Colonic mucosa (tissue), 4 donors: ENCODE measurements at regions not wholly inside any gene's neighbourhood (a gene's known extent, or its start where the extent isn't known, plus 50 kb on each side); places are given as distances from the start of the nearest gene placed in this dataset.

Experiments
- DNase-seq: peaks from one replicate; pipeline ENCODE4 v3.0.0-alpha.2; 2020
- H3K27ac ChIP-seq: fragments of 200-600 bp; one replicate; pipeline ENCODE4 v1.8.0; 2021
- H3K27me3 ChIP-seq: fragments of 200-600 bp; one replicate; pipeline ENCODE4 v1.8.0; 2021
- H3K36me3 ChIP-seq: fragments of 200-600 bp; one replicate; pipeline ENCODE4 v1.8.0; 2021
- H3K4me1 ChIP-seq: fragments of 200-600 bp; one replicate; pipeline ENCODE4 v1.8.0; 2021; ENCODE audit warnings: mild to moderate bottlenecking
- H3K4me3 ChIP-seq: fragments of 200-600 bp; one replicate; pipeline ENCODE4 v1.8.0; 2021
- H3K9ac ChIP-seq, 2 donors: one replicate each; pipeline ENCODE4 v1.7.0; 2013; ENCODE audit warnings: control low read depth in 2 of 2, low read depth in 2 of 2, low read length in 2 of 2
- H3K9me3 ChIP-seq: fragments of 200-600 bp; one replicate; pipeline ENCODE4 v1.8.0; 2021
- intact Hi-C: fragments of 100-400 bp; cut with DNase I; formaldehyde crosslinking; loops from one replicate; pipeline ENCODE4 v1.14.1; 2022
- TF ChIP-seq, protein P1 (sequence below): fragments of 200-600 bp; IDR thresholded peaks from one replicate; pipeline ENCODE4 v1.8.0; 2022; ENCODE audit warnings: antibody characterized with exemption, mild to moderate bottlenecking
- donor health status: healthy.
- donor health status: DM: no; HTN: no; CAD: no.
- donor health status: DM: no; HTN: no; CAD: no.

DNA sequence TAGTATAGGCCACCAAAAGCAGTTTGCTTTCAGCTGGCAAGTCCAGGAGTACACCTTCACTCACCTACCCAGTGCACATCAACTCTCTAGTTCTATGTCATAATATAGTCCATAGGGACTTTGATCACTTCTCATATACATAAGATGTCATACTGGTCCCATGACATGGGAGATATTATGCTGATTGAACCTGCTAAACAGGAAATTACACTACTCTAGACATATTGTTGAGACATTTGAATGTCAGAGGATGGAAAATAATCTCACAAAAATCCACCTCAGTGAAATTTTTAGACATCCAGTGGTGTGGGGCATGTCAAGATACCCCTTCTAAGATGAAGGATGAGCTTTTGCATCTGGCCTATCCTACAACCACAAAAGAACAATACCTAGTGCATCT lies 322.5 kb downstream of the EN1 start:
- Histone ChIP-seq H3K27ac (no peak overlapping the region), H3K36me3 (no peaks in the 10 kb centered on the region), H3K27me3 (no peaks in the 10 kb centered on the region), H3K9me3 (no peaks in the 10 kb centered on the region), H3K4me1 (no peaks in the 10 kb centered on the region), H3K9ac (no peak overlapping the region), H3K4me3 (no peak overlapping the region)
- DNase-seq = no peak
- intact Hi-C loops = no loop called here
- TF ChIP-seq, protein P1, sequence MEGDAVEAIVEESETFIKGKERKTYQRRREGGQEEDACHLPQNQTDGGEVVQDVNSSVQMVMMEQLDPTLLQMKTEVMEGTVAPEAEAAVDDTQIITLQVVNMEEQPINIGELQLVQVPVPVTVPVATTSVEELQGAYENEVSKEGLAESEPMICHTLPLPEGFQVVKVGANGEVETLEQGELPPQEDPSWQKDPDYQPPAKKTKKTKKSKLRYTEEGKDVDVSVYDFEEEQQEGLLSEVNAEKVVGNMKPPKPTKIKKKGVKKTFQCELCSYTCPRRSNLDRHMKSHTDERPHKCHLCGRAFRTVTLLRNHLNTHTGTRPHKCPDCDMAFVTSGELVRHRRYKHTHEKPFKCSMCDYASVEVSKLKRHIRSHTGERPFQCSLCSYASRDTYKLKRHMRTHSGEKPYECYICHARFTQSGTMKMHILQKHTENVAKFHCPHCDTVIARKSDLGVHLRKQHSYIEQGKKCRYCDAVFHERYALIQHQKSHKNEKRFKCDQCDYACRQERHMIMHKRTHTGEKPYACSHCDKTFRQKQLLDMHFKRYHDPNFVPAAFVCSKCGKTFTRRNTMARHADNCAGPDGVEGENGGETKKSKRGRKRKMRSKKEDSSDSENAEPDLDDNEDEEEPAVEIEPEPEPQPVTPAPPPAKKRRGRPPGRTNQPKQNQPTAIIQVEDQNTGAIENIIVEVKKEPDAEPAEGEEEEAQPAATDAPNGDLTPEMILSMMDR = no peak

DNA sequence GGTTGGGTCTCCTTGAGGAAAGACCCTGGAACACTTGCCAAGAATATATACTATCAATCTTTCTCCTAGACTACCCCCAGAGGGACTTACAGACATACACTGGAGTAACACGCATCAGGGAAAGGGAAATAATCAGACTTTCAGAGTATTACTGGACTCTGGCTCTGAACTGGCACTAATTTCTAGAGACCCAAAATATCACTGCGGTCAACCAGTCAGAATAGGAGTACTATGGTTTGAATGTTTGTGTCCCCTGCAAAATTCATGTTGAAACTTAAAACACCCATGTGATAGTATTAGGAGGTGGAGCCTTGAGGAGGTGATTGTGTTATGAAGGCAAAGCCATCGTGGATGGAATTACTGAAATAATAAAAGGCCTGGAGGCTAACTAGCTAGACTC lies 323.7 kb downstream of the EN1 start:
- Histone ChIP-seq H3K9me3 (no peaks in the 10 kb centered on the region), H3K9ac (no peak overlapping the region), H3K27ac (no peak overlapping the region), H3K27me3 (no peaks in the 10 kb centered on the region), H3K4me3 (no peak overlapping the region), H3K36me3 (no peaks in the 10 kb centered on the region), H3K4me1 (no peaks in the 10 kb centered on the region)
- DNase-seq = no peak
- TF ChIP-seq, protein P1 = no peak
- intact Hi-C loops = no loop called here

DNA sequence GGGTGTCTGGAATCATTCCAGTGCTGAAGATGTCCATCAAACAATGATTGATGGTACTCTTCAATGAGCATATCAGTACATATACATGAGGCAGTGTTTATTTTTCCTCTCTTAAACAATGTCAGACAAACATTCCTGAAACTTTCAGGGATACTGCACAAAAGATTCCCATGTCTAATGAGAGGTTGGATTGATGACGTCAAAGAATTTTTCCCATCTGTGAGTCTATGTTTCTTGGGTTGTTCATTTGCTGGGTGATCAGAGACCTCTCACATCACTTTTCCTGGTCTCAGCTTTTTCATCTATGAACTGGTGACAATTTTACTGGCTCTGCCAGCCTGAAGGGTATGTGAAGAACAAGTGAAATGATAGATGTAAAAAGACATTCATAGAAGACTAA lies 325.5 kb downstream of the EN1 start:
- intact Hi-C loops = no loop called here

DNA sequence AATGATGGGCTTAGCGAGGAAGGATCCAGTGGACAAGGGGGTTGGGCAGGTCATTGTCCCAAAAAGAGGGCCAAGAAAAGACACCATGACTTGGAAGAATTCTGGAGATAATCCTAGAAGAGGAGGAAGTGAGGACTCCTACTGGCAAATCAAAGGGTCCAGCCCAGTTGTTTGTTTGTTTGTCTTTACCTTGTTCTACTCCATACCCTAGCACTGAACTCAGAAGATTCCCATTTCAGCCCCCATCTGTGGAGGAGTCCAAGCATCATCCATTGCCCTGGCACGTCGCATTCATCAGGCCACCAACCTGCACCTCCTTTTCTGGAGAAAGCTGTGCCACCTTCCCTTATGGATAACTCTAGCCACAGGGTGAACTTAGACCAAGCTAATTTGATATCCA lies 326.2 kb downstream of the EN1 start:
- H3K9me3 ChIP-seq = no peaks in the 10 kb centered on the region
- H3K27ac ChIP-seq = no peak overlapping the region
- H3K36me3 ChIP-seq = no peaks in the 10 kb centered on the region
- DNase-seq = no peak
- no peaks in the 10 kb centered on the region for H3K4me1 ChIP-seq
- H3K9ac ChIP-seq = no peak overlapping the region
- H3K27me3 ChIP-seq = no peaks in the 10 kb centered on the region
- intact Hi-C loops = no loop called here
- H3K4me3 ChIP-seq = no peak overlapping the region
- TF ChIP-seq, protein P1 = no peak

More for the DNA sequence above, 325.5 kb downstream of the EN1 start:
- Histone ChIP-seq H3K27me3 (no peaks in the 10 kb centered on the region), H3K4me3 (no peak overlapping the region), H3K9me3 (no peaks in the 10 kb centered on the region), H3K9ac (no peak overlapping the region), H3K27ac (no peak overlapping the region), H3K4me1 (no peaks in the 10 kb centered on the region), H3K36me3 (no peaks in the 10 kb centered on the region)
- DNase-seq = no peak
- TF ChIP-seq, protein P1 = no peak

DNA sequence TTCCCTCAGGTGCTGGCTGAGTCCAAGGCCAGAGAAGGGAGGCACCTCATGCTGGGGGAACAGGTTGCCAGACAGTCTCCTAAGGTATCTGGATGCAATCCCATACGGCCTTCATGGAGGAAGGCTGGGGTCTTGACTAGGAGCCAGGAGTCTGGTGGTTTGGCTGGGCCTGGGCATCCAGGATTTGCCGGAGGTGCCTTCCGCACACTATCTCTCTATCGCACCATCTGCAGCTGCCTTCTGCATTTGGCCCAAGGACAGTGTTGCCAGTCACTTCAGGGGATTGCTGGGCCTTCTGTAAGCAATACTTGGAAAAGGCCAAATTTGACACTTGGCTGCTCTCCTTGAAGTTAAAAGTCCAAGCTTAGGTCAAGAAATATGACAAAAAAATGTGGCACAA lies 327.2 kb downstream of the EN1 start:
- H3K27me3 ChIP-seq = no peaks in the 10 kb centered on the region
- no peak for DNase-seq
- intact Hi-C loops = no loop called here
- H3K4me3 ChIP-seq = no peak overlapping the region
- TF ChIP-seq, protein P1 = no peak
- H3K27ac ChIP-seq = no peak overlapping the region
- H3K4me1 ChIP-seq = no peaks in the 10 kb centered on the region
- no peaks in the 10 kb centered on the region for H3K9me3 ChIP-seq
- H3K9ac ChIP-seq = no peak overlapping the region
- H3K36me3 ChIP-seq = no peaks in the 10 kb centered on the region

DNA sequence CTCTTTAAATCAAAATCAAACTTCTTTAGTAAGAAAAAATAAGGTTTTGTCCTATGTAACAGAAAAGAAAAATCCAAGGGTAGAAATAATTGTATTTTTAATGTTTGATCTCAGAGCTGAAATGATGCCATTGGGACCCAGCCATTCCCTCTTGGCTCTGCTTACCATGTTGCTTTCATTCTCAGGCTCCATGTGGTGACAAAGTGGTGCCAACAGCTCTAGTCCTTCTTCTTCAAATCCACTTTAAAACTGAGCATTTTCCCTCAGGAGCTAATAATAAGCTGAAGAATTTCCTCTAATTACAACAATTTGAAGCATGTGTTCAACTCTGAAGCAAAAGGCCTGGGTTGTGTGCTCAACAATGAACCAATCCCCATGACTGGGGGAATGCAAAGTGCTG lies 327.9 kb downstream of the EN1 start:
- no peak overlapping the region for H3K4me3 ChIP-seq
- TF ChIP-seq, protein P1 = no peak
- H3K4me1 ChIP-seq = no peaks in the 10 kb centered on the region
- no peaks in the 10 kb centered on the region for H3K9me3 ChIP-seq
- H3K27ac ChIP-seq = no peak overlapping the region
- intact Hi-C loops = no loop called here
- no peaks in the 10 kb centered on the region for H3K36me3 ChIP-seq
- H3K9ac ChIP-seq = no peak overlapping the region
- DNase-seq = no peak
- no peaks in the 10 kb centered on the region for H3K27me3 ChIP-seq
